ENCODE measurements at regions not wholly inside any gene's neighbourhood (a gene's known extent, or its start where the extent isn't known, plus 50 kb on each side); places are given as distances from the start of the nearest gene placed in this dataset.

DNA sequence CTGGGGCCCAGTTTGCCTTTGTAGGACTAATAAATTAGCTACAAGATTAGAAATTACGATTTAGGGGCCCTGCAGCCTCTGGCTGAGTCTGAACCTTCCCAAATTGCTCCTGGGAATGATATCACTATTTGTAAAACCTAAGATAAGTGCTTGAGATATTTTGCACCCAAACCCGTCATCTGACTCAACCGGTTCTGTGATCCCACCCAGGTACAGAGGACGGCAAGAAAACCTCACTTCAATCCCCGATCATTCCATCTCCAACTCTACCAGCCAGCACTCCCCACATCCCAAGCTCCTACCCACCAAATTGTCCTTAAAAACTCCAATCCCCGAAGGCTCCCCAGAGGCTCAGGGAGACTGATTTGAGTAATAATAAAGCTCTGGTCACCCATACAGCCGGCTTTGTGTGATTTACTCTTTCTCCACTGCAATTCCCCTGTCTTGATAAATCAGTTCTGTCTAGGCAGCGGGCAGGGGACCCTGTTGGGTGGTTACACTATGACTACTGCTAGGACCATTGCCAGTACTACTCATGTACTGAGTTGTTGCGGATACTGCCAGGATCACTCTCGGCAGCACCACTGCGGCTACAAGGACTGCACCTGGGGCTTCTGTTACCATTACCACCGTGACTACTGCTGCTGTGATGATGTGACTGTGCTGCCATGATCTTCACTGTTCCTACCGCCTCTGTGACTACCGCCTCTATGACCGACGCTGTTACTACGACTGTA is 73.1 kb downstream of the IRF8 start:
- no peak for DNase-seq

DNA sequence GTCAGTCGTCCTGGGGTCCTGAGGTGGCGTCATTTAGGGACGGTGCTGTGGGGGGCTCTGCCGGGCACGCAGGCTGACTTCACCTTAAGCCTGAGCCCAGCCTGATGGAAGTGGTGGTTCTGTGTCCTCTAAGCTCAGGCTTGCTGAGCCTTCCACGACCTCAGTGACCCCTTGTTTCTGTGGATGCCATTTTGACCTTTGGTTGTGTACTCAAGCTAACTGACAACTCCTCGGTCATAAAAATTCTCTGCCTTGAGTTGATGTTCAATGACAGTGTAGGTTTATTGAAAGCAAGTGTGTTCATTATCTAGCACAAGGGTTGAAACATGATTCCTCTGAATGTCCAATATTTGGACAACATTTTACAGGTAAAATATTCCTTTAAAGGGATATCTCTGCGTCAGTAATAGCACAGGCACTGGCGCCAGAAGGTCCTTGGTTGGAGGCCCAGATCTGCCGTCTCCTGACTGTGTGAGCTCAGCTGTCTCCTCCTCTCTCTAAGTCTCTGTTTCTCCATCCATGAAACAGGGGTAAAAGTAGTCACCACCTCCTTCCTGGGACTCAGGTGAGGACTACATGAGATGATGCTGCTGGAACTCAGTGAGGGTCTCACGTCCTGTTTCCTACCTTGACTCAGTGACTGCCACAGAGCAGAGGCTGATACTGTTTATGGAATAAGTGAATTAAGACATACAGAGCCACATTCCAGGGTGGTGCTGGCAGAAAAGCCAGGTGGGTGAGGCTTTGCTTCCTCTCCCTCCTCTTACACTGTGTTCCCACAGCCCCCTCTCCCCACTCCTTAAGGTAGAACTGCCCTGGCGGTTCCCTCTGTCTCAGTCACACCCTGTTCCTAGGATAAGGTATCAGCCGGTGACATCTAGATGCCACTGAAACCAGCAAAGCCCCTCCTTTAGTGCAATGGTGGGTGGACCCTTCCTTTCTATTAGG is 75.7 kb downstream of the IRF8 start:
- DNase-seq, result no peak

DNA sequence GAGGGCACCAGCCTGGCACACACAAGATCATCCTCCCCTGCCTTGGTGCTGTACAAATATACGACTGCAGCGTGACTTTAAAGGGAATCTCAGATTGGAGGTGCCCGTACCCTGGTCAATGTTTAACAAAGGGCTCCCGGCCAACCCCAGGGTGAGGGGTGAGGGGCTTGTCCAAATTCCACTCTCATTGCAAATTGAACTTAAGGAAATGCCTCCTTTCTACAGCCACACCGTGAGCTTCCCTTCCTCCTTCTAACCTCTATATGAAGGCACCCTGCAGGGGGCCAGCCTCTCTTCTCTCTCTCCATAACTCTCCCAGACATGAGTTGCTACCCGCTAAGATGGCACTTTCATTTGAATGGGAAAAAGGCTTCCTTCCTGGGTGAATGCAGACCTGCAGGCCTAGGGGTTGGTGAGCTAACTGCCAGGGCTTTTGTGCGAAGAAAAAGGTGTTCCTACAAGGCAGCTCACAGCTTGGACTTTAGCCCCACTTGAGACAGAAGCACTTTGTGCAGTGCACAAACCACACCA is 76.6 kb downstream of the IRF8 start:
- no peak for DNase-seq

DNA sequence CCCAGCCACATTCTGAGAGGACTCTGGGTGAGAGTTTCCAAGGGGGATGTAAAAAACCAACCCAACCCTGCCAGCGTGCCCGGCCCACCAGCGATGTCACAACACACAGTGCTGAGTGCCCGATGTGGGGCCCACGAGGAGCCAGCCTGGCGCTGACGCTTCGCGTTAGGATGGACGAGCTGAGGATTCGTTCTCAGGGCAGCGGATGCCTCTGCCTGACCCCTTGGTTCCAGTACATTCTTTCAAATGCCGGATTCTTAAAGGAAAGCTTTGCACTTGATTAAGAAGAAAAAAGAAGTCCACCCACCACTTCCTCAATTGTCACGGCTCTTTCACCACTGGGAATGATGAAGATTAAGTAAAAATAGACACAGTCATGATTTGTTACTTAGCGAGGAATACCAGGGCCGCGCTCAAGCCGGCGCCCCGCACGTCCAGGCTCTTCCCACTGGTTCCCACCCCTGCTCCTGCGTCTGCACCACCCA is 79.4 kb downstream of the IRF8 start:
- no peak for DNase-seq

DNA sequence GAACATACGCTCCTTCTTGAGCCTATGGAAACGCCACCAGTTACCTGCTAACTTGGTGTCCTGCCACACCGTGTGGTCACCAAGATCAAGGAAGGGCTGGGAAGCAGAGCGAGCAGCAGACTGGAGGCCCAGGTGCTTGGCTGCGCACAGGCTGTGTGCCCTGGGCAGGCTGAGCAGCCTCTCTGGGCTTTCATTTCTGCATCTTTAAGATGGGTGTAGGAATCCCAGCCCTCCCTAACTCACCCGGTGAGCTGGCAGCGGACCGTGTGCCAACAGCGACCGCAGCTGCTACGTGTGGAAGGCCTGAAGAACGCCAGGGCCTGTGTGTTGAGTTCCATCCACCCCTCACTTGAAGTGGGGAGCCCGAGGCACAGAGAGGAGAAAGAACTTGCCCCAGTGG is 80.0 kb downstream of the IRF8 start:
- DNase-seq, result no peak

DNA sequence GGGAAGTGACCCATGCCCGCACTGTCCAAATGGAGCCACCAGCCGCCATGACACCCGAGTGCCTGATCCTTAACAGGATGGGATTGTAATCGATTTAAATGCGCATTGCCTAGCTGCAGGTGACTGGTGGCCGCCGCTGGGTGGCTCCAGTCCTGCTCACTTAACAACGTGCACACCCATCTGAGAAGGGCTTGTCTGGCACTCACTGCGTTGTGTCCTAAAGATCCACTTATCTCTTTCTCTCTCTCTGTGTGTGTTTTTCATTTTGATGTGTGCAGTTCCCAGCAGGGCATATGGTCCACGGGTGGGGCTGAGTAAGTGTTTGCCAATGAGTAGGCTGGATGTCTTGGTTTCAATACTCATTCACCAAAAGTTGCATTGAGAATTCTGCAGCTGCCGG is 80.6 kb downstream of the IRF8 start:
- no peak for DNase-seq

DNA sequence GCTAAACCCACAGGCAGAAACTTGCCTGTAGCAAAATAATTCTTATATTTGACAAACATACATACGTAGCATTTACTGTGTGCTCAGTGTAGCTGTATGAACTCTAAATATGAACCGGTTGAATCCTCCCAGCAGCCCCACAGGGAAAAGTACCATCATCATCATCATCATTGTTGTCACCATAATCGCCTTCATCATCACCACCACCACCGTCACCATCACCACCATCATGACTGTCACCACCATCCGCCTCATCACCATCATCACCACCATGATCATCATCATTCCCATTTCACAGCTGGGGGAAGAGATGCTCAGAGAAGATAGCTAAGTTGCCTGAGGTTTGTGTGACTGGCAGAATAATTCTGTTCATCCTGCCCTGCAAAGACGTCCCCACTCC is 81.7 kb downstream of the IRF8 start:
- DNase-seq, result no peak

DNA sequence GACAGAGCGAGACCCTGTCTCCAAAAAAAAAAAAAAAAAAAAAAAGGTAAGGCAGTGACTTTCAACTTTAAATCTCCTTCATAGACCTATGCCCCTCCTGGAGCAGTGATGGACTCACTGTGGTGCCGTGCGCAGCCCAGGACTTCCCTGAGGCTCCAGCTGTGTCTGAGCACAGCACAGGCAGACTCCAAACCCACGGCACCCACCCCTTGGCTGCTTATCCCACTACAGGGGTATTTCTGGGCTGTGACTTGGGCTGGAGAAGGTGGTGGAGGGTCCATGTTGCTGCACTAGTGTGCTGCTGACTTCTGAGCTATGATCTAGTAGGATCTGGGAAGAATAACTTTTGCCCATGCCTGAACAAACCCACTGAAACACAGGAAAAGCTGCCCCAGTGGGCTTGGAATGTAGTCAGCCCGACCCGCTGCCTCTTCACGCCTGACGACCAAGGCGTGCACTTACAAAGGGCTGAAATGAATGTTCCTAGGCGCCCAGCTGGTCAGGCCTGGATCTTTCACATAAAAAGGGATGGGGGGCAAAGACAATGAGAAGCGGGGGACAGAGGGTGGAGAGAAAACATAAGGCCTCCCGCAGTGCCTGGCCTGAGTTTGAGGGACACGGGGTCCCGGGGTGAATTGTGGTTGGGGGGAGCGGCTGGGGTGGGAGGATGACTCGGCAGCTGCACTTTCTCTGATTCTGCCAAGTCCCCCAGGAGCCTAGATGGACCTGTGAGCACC is 83.0 kb downstream of the IRF8 start:
- no peak for DNase-seq

DNA sequence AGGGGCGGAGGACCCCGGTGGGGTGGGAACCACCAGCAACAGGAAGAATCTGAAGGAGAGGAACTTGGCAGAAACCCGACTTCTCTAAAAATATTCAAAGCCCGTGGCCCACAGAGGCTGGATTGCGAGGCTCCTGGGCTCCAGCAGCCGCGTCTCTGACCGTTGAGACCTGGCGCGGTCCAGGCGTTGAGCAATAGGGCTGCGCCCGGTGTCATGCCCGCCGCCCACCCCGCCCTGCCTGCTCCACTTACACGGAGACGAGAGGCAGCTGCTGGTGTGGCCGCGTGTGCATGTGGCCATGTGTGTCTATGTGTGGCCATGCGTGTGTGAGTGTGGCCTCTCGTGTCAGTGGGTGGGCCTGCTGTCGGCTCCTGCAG is 83.6 kb downstream of the IRF8 start:
- DNase-seq, result peak; percentile 22

DNA sequence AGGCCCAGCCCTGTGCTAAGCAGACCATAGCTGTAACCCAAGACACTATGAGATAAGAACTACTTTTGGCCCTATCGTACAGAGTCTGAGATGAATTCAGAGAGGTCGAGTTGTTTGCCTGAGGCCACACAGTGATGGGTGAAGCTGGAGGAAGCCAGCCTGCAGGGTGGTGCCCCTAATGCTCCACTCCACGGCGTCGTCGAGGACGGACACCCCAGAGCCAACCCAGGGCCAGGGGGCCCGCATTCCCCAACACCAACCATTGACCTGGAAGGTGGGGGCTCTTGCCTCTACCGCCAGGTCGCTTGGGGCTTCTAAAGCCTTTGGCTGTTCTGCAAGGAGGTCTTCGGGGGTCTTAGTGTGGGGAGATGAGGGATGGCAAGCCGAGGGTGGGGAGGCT is 84.1 kb downstream of the IRF8 start:
- DNase-seq, result no peak

DNA sequence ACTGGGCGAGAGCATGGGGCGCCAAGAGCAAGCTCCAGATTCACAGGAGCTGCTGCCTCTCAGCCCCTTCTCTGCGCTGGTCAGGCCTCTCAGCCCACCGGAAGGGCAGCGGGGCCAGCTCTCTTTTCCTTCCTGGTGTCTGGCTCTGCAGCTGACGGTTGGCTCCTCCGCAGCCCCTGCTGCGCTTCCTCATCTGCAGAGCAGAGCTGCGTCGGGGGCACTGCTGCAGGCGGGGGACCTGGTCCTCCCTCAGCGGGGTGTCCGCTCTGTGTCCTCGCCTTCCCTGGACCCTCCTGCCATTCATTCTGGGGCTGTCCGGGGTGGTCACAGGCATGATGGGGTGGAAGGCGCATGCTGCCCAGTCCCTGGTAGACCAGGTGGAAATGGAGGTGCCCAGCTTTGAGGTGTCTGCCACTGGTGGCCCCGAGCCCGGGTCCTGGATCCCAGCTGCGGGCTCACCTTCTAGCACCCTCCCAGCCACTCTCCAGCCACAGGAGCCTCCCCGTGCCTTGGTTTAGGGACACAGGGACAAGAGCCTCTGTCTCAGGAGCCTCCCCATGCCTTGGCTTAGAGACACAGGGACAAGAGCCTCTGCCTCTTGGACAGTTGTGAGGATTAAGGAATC is 84.8 kb downstream of the IRF8 start:
- no peak for DNase-seq

DNA sequence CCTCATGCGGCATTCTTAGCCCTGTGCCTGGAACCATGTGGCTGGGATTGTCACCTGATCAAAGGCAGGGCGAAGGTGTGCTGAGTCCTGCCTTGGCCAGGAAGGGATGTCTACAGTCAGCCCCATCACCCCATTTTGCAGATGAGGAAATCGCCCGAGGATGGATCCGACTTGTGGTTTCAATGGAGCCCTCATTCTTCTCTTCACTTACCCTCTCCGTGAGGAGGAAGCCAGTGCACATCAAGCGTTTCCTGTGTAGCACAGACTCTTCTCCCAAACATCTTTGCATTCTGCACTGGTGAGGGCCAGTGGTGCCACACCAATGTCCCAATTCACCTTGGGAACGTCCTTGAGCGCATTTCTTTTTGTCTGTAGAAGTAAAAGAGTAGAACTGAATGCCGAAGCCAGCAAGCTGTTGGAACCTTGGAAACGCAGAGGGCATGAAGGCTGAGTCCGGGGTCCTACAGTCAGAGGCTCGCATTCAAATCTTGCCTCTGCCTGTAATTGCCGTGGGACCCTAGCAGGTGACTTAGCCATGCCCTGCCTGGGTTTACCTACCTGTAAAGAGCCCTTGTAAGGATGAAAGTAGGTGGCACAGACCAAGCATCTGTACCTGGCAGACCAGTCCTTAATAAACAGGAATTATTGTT is 85.4 kb downstream of the IRF8 start:
- DNase-seq, result no peak

DNA sequence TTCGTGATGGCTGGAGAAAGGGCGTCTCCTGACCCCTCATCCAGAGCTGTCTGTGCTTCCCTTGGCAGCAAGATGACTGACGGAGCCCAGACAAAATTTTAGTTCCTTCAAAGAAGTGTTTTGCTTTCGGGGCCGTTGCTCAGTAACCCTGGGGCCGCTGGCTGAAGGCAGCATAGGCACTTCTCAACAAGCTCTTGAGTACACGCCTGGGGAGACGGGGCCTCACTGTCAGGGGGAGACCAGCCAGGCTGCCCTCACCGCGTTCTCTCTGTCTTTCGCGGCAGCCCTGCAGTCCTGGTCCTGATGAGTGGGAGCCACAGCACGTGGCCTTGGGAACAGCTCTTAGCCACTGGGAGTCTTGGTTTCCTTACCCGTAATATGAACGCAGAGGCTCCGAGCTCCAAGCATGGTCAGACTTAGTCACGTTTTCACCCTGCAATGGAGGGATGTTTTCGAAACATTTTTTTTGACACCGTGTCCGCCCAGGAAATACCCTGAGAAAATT is 86.0 kb downstream of the IRF8 start:
- peak; percentile 23 for DNase-seq

DNA sequence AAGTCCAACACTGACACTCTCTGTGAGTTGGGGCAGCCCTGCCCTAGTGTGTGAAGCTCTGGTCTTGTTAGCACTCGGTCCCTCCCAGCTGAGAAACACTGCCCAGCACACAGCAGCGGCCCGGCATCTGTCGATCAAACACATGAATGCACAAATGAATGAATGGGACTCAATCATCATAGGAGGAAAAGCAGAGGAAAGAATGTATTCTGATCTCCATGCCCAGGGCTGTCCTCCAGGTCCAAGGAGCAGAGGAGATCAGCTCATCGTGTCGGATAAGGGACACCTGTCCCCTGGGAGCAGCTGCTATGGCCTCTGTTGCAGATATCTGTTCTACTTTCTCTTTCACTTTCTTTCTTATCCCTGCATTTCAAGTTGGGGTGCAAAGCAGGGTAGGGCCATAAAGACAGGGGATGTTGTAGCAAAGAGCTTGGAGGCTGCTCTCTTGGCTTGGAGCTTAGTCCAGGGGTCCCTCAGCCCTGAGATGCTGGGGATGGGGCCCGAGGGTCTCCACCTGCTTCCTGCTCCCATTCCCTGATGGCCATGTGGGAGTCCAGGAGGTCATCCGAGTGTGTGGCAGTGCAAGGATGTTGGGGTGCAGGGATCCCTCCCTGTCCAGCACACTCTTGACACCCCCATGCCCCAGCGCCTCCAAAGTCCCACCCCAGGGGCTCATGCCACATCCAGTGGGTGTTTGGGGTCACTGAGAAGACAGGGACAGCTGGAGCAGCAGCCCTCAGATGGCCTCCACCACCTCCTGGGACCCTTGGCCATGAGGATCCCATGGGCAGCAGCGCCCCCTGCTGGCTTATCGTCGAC is 88.2 kb downstream of the IRF8 start:
- DNase-seq, result peak; percentile 30

DNA sequence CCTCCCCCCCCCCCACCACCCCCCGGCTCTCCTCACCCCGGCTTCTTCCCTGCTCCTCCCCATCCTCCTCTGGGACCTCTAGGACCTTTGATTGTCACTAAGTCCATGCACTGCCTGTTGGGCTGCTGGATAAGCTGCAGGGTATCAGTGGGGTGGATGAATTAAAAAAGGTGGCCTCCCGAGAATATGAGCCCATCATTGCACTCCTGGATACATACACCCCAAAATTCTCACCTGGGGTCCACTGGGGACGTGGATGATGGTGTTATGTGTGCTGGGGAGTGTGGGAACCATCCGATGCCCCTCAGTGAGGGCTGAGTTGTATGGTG is 88.8 kb downstream of the IRF8 start:
- DNase-seq, result no peak

DNA sequence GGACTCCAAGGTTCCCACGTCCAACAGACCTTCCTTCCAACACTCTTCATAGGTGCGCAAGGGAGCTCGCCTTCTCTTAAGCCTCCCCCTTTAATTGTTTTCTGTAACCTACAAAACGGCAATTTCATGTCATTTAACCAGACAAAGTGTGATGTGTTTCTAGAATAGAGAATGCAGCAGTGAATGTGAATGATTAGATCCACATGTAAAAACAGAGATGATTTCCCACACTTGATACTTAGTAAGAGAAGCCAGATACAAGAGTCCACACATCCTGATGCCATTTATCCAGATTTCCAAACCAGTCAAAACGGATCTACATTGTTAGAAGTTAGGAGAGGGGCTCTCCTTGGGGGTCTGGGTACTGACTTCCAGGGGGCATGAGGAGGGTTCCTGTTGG is 89.3 kb downstream of the IRF8 start:
- no peak for DNase-seq

DNA sequence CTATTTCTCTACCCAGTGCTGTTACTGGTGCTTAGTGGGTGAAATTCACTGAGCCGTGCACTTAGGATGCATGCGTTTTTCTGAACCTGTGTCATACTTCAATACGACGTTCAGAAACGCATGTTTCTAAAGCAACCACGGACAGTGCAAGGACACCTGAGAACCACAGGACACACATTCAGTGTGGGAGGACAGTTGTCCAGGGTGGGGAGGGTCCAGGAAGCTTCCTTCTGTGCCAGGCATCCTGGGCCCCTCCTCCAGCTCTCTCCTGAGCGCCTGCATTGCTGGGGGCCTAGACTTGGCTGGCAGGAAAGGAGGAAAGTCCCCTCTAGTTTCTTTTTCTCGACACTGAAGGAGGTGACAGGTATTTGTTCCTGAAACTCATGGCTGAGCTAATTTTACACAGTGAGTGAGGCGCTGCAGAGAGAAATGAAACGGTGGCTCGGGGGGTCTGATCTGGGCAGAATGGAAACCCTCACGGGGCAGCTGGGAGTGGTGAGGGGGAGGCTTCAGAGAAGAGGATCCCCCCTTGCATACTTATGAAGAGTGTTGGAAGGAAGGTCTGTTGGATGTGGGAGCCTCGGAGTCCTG is 89.9 kb downstream of the IRF8 start:
- no peak for DNase-seq

DNA sequence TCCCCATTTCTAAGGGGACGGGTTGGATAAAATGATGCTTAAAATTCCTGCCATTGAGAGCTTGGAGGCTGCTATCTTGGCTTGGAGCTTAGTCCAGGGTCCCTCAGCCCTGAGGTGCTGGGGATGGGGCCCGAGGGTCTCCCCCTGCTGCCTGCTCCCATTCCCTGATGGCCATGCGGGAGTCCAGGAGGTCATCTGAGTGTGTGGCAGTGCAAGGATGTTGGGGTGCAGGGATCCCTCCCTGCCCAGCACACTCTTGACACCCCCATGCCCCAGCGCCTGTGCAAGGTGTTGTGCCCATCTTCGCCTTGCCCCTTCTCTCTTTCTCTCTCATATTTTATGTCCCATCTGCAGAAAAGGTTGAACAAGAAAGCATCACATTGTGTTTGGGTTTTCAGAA is 90.4 kb downstream of the IRF8 start:
- no peak for DNase-seq

DNA sequence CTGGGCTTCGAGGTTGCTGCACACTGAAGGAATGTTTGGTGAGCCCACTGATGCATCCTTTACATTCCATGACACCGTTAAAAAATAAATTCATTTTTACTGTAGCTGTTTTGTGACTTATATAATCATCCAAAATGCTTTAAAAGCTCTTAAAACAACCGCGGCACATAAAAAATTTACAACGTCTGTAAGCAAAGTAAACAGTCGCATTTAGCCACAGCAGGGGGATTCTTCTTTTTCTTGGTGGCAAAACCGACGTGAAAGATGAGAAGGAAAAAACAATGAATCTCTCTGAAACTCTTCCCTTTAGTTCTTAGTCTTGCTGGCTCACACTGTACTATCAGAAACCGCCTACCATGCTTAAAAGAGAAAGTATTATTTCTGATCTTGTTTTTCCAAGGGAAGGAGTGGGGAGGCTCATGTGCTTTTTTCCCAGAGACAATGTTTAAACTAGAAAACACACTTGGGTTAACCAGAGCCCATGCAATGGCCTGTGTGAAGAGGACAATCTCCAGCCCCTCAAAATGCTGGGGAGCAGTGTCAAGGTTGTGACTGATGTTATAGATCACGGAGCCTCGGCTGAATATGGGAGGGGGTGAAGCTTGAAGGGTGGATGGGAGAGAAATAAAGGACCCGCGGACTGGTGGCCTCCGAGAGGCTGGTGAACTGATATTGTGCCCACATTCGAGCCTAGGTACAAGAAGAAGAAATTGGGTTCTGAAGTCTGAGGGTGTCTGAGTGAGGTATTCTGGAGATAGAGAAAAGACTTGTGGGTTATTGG is 91.1 kb downstream of the IRF8 start:
- no peak for DNase-seq

DNA sequence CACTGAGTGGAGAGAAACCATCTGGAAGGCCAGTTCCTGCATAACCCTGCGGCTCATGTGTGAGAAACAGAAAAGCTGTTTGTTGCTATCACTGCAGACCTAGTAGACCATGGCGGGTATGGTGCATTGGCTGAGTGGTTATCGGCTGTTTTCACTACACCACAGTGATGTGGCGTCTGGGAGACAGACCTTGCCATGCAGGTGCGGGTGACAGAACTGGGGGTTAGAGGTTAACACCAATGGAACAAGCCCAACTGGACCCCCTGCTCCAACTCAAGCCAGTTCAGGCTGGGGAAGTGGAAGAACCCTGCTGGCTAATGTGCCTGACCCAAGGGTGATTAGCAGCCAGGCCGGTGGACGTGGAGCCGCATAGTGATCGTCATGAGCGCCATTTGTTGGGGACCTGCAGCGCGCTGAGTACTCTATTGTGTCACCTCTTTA is 91.9 kb downstream of the IRF8 start:
- no peak for DNase-seq

Measured in CD4-positive, alpha-beta T cell treated with Interleukin-21 for 1 hour (primary cell).